OCI-LY3 (cell line): ENCODE measurements at regions not wholly inside any gene's neighbourhood (a gene's known extent, or its start where the extent isn't known, plus 50 kb on each side); places are given as distances from the start of the nearest gene placed in this dataset.

Experiments used
- EZH2phosphoT487 ChIP-seq: fragments of 200-600 bp; shearing (Covaris generic); IDR thresholded peaks from 2 replicates; pipeline ENCODE4 v1.6.1; 2018; ENCODE audit warnings: antibody characterized with exemption, mixed run types, low read depth
- TF ChIP-seq, protein P1 (sequence below): fragments of 200-600, 300-600 bp; sonication (generic); IDR thresholded peaks from 2 replicates; pipeline ENCODE4 v1.5.1; 2014; ENCODE audit warnings: antibody characterized with exemption, low read length, low read depth

DNA sequence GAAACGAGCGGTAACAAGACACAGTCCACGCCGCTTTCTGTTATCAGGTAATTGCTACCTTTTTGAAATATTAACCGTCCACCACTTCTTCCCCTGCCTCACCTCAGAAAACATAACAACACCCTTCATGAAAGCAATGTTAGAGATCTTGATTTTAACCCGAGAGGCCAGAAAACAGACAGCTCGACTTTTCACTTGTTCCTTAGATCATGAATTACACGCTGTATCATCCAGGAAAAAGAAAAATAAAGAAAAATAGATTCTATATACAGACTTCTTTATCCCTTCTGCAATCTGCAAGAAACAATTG, 957.1 kb upstream of the SOX9 start:
- TF ChIP-seq, protein P1, sequence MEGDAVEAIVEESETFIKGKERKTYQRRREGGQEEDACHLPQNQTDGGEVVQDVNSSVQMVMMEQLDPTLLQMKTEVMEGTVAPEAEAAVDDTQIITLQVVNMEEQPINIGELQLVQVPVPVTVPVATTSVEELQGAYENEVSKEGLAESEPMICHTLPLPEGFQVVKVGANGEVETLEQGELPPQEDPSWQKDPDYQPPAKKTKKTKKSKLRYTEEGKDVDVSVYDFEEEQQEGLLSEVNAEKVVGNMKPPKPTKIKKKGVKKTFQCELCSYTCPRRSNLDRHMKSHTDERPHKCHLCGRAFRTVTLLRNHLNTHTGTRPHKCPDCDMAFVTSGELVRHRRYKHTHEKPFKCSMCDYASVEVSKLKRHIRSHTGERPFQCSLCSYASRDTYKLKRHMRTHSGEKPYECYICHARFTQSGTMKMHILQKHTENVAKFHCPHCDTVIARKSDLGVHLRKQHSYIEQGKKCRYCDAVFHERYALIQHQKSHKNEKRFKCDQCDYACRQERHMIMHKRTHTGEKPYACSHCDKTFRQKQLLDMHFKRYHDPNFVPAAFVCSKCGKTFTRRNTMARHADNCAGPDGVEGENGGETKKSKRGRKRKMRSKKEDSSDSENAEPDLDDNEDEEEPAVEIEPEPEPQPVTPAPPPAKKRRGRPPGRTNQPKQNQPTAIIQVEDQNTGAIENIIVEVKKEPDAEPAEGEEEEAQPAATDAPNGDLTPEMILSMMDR: no peak
- no peak for TF ChIP-seq EZH2phosphoT487
